ENCODE measurements at regions not wholly inside any gene's neighbourhood (a gene's known extent, or its start where the extent isn't known, plus 50 kb on each side); places are given as distances from the start of the nearest gene placed in this dataset.

GRCh38 chr5:117103703-117104102 lies 529.1 kb upstream of the SEMA6A start:
- TF ChIP-seq POLR2A (IDR thresholded peaks at IDR 0.05), result no peak
- TF ChIP-seq POLR2AphosphoS5 (IDR thresholded peaks at IDR 0.05), result no peak
- TF ChIP-seq, protein P1, sequence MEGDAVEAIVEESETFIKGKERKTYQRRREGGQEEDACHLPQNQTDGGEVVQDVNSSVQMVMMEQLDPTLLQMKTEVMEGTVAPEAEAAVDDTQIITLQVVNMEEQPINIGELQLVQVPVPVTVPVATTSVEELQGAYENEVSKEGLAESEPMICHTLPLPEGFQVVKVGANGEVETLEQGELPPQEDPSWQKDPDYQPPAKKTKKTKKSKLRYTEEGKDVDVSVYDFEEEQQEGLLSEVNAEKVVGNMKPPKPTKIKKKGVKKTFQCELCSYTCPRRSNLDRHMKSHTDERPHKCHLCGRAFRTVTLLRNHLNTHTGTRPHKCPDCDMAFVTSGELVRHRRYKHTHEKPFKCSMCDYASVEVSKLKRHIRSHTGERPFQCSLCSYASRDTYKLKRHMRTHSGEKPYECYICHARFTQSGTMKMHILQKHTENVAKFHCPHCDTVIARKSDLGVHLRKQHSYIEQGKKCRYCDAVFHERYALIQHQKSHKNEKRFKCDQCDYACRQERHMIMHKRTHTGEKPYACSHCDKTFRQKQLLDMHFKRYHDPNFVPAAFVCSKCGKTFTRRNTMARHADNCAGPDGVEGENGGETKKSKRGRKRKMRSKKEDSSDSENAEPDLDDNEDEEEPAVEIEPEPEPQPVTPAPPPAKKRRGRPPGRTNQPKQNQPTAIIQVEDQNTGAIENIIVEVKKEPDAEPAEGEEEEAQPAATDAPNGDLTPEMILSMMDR (IDR thresholded peaks at IDR 0.05), result no peak
- no peak for TF ChIP-seq EP300 (IDR thresholded peaks at IDR 0.05)
- H3K27ac ChIP-seq, result no peak overlapping the region
- 71 to 91% (median 83%) methylated on average over 4 of the region's 4 CpGs for WGBS, 5 donors

GRCh38 chr5:117102591-117102990 lies 528.0 kb upstream of the SEMA6A start:
- TF ChIP-seq POLR2A (IDR thresholded peaks at IDR 0.05) (no peak), POLR2AphosphoS5 (IDR thresholded peaks at IDR 0.05) (no peak), EP300 (IDR thresholded peaks at IDR 0.05) (no peak)
- TF ChIP-seq, protein P1 (IDR thresholded peaks at IDR 0.05), result no peak
- Histone ChIP-seq H3K27ac (no peak overlapping the region), H3K27me3 (no peaks in the 10 kb centered on the region), H3K36me3 (no peaks in the 10 kb centered on the region), H3K4me3 (no peak overlapping the region), H3K4me1 (no peaks in the 10 kb centered on the region), H3K9me3 (no peaks in the 10 kb centered on the region)
- DNase-seq, result no peak
- intact Hi-C loops (cut with DNase I; ENCODE audit: low total_unique reads), result no loop called here

More at GRCh38 chr5:117103703-117104102, 529.1 kb upstream of the SEMA6A start:
- Histone ChIP-seq H3K36me3 (no peaks in the 10 kb centered on the region), H3K4me3 (no peak overlapping the region), H3K27me3 (no peaks in the 10 kb centered on the region), H3K9me3 (no peaks in the 10 kb centered on the region), H3K4me1 (no peaks in the 10 kb centered on the region)
- DNase-seq, result peak in 1 of 2 donors; percentile 26
- intact Hi-C loops (cut with DNase I; ENCODE audit: low total_unique reads), result no loop called here

GRCh38 chr5:117100176-117100575 lies 525.6 kb upstream of the SEMA6A start:
- Histone ChIP-seq H3K4me3 (no peak overlapping the region), H3K36me3 (no peaks in the 10 kb centered on the region), H3K27ac (no peak overlapping the region), H3K4me1 (peaks cover 0 to 2% (median 0%) of the 10 kb centered on the region in 4 donors), H3K27me3 (no peaks in the 10 kb centered on the region), H3K9me3 (no peaks in the 10 kb centered on the region)
- WGBS, 5 donors, result 89 to 100% (median 95%) methylated on average over 1 of the region's 1 CpG
- no peak for DNase-seq
- intact Hi-C loops (cut with DNase I; ENCODE audit: low total_unique reads), result no loop called here
- no peak for TF ChIP-seq POLR2AphosphoS5 (IDR thresholded peaks at IDR 0.05)
- no peak for TF ChIP-seq EP300 (IDR thresholded peaks at IDR 0.05)
- TF ChIP-seq POLR2A (IDR thresholded peaks at IDR 0.05), result no peak
- TF ChIP-seq, protein P1 (IDR thresholded peaks at IDR 0.05), result no peak

DNA sequence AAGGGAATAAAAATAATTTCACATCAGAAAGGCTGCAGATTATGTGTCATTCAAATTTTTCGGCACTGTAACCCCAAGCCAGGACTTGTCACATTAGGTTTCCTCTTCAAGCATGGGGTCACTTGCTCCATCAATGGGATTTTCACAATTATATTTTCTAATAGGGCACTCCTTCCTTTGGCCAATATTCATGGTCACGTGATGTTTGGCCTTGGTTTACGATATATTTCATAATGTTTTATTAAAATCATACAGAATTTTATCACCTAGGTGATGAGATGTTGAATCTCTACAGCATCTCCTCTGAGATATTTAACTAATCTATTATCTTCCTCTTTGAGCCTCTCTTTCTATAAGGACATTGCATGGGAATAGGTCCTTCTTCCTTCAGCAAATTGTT lies 523.5 kb upstream of the SEMA6A start:
- Histone ChIP-seq H3K9me3 (no peaks in the 10 kb centered on the region), H3K4me1 (peaks cover 0 to 2% (median 0%) of the 10 kb centered on the region in 4 donors), H3K27ac (no peak overlapping the region), H3K4me3 (no peak overlapping the region), H3K36me3 (no peaks in the 10 kb centered on the region), H3K27me3 (no peaks in the 10 kb centered on the region)
- 90 to 95% (median 92%) methylated on average over 3 of the region's 3 CpGs for WGBS, 5 donors
- intact Hi-C loops (cut with DNase I; ENCODE audit: low total_unique reads), result no loop called here
- TF ChIP-seq POLR2AphosphoS5 (IDR thresholded peaks at IDR 0.05) (no peak), POLR2A (IDR thresholded peaks at IDR 0.05) (no peak), EP300 (IDR thresholded peaks at IDR 0.05) (no peak)
- TF ChIP-seq, protein P1 (IDR thresholded peaks at IDR 0.05), result no peak
- DNase-seq, result no peak
